AG10803 (cell line): ENCODE measurements at regions not wholly inside any gene's neighbourhood (a gene's known extent, or its start where the extent isn't known, plus 50 kb on each side); places are given as distances from the start of the nearest gene placed in this dataset.

Source experiments
- DNase-seq: peaks from one replicate; pipeline ENCODE4 v3.0.0; 2010; ENCODE audit warnings: low read depth
- H3K4me3 ChIP-seq: 2 replicates; pipeline ENCODE4 v1.5.1; 2011; ENCODE audit warnings: mild to moderate bottlenecking, low read length, control low read depth
- CTCF ChIP-seq: conservative IDR thresholded peaks from 2 replicates; pipeline ENCODE4 v1.5.1; 2011; ENCODE audit warnings: mild to moderate bottlenecking, low read length, control low read depth, inconsistent platforms

- TF ChIP-seq CTCF, result no peak
- DNase-seq, result no peak
These were observed 74.9 kb upstream of the TMPRSS2 start for GRCh38 chr21:41582866-41583265.

GRCh38 chr21:41582298-41582840 lies 74.4 kb upstream of the TMPRSS2 start:
- no peak for DNase-seq
- no peak for TF ChIP-seq CTCF
- H3K4me3 ChIP-seq, result no peak overlapping the region

More at GRCh38 chr21:41582866-41583265, 74.9 kb upstream of the TMPRSS2 start:
- no peak overlapping the region for H3K4me3 ChIP-seq

- no peak for TF ChIP-seq CTCF
- DNase-seq, result no peak
- no peak overlapping the region for H3K4me3 ChIP-seq
These were observed 73.8 kb upstream of the TMPRSS2 start for GRCh38 chr21:41581592-41582228.

- no peak for TF ChIP-seq CTCF
- DNase-seq, result no peak
- no peak overlapping the region for H3K4me3 ChIP-seq
These were observed 73.0 kb upstream of the TMPRSS2 start for GRCh38 chr21:41580758-41581554.

- DNase-seq, result no peak
- no peak for TF ChIP-seq CTCF
- H3K4me3 ChIP-seq, result no peak overlapping the region
These were observed 71.7 kb upstream of the TMPRSS2 start for GRCh38 chr21:41579692-41580091.

- H3K4me3 ChIP-seq, result no peak overlapping the region
- no peak for TF ChIP-seq CTCF
- DNase-seq, result no peak
These were observed 70.8 kb upstream of the TMPRSS2 start for GRCh38 chr21:41578716-41579115.

GRCh38 chr21:41578083-41578482 lies 70.1 kb upstream of the TMPRSS2 start:
- no peak for TF ChIP-seq CTCF
- H3K4me3 ChIP-seq, result no peak overlapping the region
- DNase-seq, result no peak
